Omental fat pad (tissue), 3 donors: ENCODE measurements at regions not wholly inside any gene's neighbourhood (a gene's known extent, or its start where the extent isn't known, plus 50 kb on each side); places are given as distances from the start of the nearest gene placed in this dataset.

Experiments
- ATAC-seq: fragments of 150-250 bp; one replicate; pipeline ENCODE4 v1.9.1; 2016; ENCODE audit warnings: mild to moderate bottlenecking, moderate library complexity; ENCODE audit not compliant: low FRiP score
- DNase-seq: peaks from one replicate; pipeline ENCODE4 v3.0.0-alpha.2; 2019; ENCODE audit warnings: low spot score
- TF ChIP-seq, protein P1 (sequence below), 3 donors: fragments of 450-650 bp; IDR thresholded peaks; one replicate each; pipeline ENCODE4 v1.5.1; 2016 to 2017; ENCODE audit warnings: antibody characterized with exemption in 3 of 3, mild to moderate bottlenecking in 3 of 3, moderate library complexity in 2 of 3

DNA sequence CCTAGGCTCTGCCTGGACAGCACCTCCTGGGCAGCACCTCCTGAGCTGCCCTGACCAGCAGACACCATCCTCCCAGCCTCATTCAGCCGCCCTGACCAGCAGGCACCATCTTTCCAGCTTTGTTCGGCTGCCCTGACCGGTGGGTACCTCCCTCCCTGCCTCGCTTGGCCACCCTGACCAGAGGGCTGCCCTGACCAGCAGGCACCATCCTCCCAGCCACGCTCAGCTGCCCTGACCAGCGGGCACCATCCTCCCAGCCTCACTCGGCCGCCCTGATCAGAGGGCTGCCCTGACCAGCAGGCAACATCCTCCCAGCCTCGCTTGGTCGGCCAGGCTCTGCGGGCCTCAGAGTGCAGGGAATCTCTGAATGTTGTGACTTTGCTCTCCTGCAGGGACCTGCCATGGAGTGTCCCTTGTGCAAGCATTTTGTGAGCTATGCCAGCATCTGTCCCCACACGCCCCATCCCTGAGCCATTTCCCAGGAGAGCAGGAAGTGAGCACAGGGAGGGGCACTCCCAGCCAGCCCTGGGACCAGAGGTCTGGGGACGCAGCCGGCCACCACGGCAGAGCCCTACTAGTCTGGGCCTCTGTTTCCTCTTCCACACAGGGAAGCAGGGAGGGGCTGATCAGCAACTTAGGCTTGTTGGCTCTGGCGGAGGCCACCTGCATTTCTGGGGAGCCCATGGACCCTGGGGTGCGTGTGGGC is 265.5 kb downstream of the SEC23A start:
- DNase-seq: no peak
- ATAC-seq: no peak
- TF ChIP-seq, protein P1, sequence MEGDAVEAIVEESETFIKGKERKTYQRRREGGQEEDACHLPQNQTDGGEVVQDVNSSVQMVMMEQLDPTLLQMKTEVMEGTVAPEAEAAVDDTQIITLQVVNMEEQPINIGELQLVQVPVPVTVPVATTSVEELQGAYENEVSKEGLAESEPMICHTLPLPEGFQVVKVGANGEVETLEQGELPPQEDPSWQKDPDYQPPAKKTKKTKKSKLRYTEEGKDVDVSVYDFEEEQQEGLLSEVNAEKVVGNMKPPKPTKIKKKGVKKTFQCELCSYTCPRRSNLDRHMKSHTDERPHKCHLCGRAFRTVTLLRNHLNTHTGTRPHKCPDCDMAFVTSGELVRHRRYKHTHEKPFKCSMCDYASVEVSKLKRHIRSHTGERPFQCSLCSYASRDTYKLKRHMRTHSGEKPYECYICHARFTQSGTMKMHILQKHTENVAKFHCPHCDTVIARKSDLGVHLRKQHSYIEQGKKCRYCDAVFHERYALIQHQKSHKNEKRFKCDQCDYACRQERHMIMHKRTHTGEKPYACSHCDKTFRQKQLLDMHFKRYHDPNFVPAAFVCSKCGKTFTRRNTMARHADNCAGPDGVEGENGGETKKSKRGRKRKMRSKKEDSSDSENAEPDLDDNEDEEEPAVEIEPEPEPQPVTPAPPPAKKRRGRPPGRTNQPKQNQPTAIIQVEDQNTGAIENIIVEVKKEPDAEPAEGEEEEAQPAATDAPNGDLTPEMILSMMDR (IDR thresholded peaks at IDR 0.05): no peak

DNA sequence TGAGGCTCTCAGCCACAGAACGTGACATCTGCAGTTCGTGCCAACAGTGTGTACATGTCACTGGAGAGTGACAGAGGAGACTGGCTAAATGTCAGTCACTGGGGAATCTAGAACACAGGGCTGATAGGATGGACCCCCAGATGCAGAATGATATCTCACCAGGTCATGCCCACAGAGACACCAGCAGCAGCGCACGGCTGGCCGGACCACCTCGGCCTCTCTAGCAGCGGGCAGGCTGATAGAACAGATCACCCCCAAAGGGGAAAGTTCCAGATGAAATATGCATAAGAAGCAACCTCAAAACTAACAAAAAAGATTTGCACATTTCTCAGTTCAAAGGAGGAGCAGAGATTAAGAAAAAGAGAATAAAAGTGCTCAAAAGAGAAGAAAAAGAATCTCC is 266.5 kb downstream of the SEC23A start:
- TF ChIP-seq, protein P1 (IDR thresholded peaks at IDR 0.05): no peak
- ATAC-seq (no peak), DNase-seq (no peak)

DNA sequence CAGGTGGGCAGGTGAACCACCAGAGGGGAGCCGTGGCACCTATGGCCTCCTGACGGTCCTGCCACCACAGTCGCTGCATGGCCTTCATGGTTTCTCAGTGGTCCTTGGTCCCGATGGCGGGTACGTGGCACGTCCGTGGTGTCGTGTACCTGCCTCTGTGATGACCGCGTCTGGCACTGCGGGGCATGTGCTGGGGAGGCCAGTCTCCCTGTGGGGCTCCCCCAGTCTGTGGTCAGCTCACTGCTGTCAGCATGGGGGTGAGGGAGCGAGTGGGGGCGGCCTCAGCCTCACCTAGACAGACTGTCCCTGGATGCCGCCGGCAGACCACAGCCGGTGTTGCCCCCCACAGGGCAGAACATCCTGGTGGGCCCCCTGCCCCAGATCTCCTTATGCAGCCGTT is 267.2 kb downstream of the SEC23A start:
- TF ChIP-seq, protein P1 (IDR thresholded peaks at IDR 0.05): no peak
- ATAC-seq: no peak
- no peak for DNase-seq

DNA sequence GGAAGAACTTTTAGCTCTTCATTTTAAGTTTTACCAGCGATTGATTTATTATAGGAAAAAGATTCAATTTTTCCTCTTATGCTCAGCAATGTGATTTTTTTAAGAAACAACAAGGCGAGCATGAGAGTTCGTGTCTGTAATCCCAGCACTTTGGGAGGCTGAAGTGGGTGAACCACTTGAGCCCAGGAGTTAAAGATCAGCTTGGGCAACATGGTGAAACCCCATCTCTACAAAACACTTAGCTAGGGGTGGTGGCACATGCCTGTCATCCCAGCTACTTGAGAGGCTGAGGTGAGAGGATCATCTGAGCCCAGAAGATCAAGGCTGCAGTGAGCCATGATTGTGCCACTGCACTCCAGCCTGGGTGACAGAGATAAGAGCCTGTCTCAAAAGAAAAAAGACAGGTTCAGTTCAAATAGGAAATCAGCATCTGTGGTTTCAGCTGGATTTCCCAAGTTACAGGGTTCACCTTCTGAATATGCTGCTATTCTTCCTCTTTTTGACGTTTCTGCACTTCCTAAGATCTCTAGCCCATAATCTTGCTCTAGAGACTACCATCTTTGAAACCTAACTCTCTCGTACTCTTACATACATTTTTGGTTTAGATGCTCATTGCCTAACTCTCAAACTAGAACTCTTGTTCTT is 274.7 kb downstream of the SEC23A start:
- TF ChIP-seq, protein P1 (IDR thresholded peaks at IDR 0.05): no peak
- no peak for ATAC-seq
- no peak for DNase-seq

DNA sequence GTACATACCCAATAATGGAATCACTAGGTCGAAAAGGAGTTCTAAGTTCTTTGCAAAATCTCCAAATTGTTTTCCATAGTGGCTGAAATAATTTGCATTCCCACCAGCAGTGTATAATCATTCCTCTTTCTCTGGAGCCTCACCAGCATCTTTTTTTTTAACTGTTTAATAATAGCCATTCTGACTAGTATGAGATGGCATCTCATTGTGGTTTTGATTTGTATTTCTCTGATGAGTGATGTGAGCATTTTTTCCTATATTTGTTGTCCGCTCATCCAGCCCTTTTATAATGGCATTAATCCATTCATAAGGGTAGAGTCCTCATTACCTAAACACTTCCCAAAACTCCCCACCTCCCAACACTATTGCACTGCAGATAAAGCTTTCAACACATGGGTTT is 278.3 kb downstream of the SEC23A start:
- TF ChIP-seq, protein P1 (IDR thresholded peaks at IDR 0.05): no peak
- no peak for DNase-seq
- no peak for ATAC-seq

DNA sequence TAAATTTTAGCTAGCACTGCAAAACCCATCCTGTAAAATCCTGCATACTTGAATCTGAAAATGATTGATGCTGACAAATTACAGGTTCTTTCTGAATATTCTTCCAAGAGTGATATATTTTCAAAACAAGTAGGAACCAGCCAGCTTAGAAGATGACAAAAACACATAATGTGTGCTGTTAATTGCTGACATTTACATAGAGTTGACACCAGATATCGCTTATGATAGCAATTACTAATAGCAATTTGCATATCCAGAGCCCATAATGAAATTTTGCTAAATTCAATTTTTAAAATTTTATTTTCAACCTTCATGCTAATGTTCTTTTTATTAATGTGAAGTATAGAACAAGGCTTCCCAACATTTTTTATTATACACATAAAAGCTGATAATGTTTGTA is 284.5 kb downstream of the SEC23A start:
- TF ChIP-seq, protein P1 (IDR thresholded peaks at IDR 0.05): no peak
- ATAC-seq (no peak), DNase-seq (no peak)
